IMR-90 (cell line): ENCODE measurements at regions not wholly inside any gene's neighbourhood (a gene's known extent, or its start where the extent isn't known, plus 50 kb on each side); places are given as distances from the start of the nearest gene placed in this dataset.

Experiments
- ATAC-seq: fragments of 200-7000 bp; cut with Tn5 transposase; 2 replicates; pipeline ENCODE4 v1.9.1; 2020; ENCODE audit warnings: low read depth, mild to moderate bottlenecking, moderate library complexity
- BruUV-seq: library from RNA; stranded (reverse); fragments of 400-500 nt; replicated peaks from 2 replicates; lab custom pipeline; 2021; lab: Mats Ljungman, UMichigan
- CTCF ChIA-PET: fragments of 300-600 bp; formaldehyde crosslinking; extraction: SDS; loops from one replicate; lab custom pipeline; 2021; ENCODE audit warnings: antibody characterized with exemption; lab: Yijun Ruan, JAX
- POLR2A ChIA-PET: fragments of 300-600 bp; sonication (Branson Sonifier 250); formaldehyde crosslinking; loops from one replicate; lab custom pipeline; 2022; ENCODE audit warnings: antibody characterized with exemption; ENCODE audit not compliant: unreplicated experiment; lab: Charles Lee
- DNase-seq: peaks from one replicate; pipeline ENCODE4 v3.0.0; 2013
- H2AFZ ChIP-seq: replicated peaks from 2 replicates; pipeline ENCODE3; 2013; ENCODE audit warnings: low read length, mild to moderate bottlenecking; ENCODE audit not compliant: poor library complexity
- H2AK5ac ChIP-seq: 2 replicates; pipeline ENCODE4 v1.6.1; 2013; ENCODE audit warnings: low read depth, low read length, inconsistent platforms
- H2AK9ac ChIP-seq: replicated peaks from 2 replicates; pipeline ENCODE3; 2013; ENCODE audit warnings: mild to moderate bottlenecking, low read depth, low read length, moderate library complexity; ENCODE audit not compliant: poor library complexity
- H2BK120ac ChIP-seq: 2 replicates; pipeline ENCODE4 v1.6.1; 2013; ENCODE audit warnings: low read depth, low read length, inconsistent platforms
- H2BK15ac ChIP-seq: 3 replicates; pipeline ENCODE4 v1.6.1; 2013; ENCODE audit warnings: low read depth, low read length, inconsistent platforms
- H2BK20ac ChIP-seq: 2 replicates; pipeline ENCODE4 v1.6.1; 2013; ENCODE audit warnings: low read depth, mild to moderate bottlenecking, inconsistent platforms, low read length, moderate library complexity
- H2BK5ac ChIP-seq: 2 replicates; pipeline ENCODE4 v1.6.1; 2013; ENCODE audit warnings: mild to moderate bottlenecking, low read depth, low read length, inconsistent platforms; ENCODE audit not compliant: poor library complexity, severe bottlenecking
- H3K14ac ChIP-seq: replicated peaks from 2 replicates; pipeline ENCODE4 v1.6.1; 2013; ENCODE audit warnings: low read depth, low read length, inconsistent platforms
- H3K18ac ChIP-seq: 2 replicates; pipeline ENCODE4 v1.6.1; 2013; ENCODE audit warnings: low read depth, low read length, control low read depth
- H3K23ac ChIP-seq: 2 replicates; pipeline ENCODE4 v1.6.1; 2013; ENCODE audit warnings: low read depth, low read length, inconsistent platforms
- H3K27ac ChIP-seq: 2 replicates; pipeline ENCODE4 v1.5.1; 2013; ENCODE audit warnings: mild to moderate bottlenecking, control low read depth, low read length; ENCODE audit not compliant: insufficient read depth
- H3K27me3 ChIP-seq: 2 replicates; pipeline ENCODE4 v1.6.1; 2013; ENCODE audit warnings: low read length; ENCODE audit not compliant: control insufficient read depth, insufficient read depth
- H3K36me3 ChIP-seq: 2 replicates; pipeline ENCODE4 v1.6.1; 2013; ENCODE audit warnings: low read length, mixed read lengths; ENCODE audit not compliant: control insufficient read depth, insufficient read depth
- H3K4ac ChIP-seq: 2 replicates; pipeline ENCODE4 v1.6.1; 2013; ENCODE audit warnings: low read depth, low read length, inconsistent platforms
- H3K4me1 ChIP-seq: 2 replicates; pipeline ENCODE4 v1.6.1; 2013; ENCODE audit warnings: low read length, mixed read lengths; ENCODE audit not compliant: control insufficient read depth, insufficient read depth
- H3K4me2 ChIP-seq: 2 replicates; pipeline ENCODE4 v1.6.1; 2013; ENCODE audit warnings: low read depth, mild to moderate bottlenecking, control low read depth, low read length, moderate library complexity
- H3K4me3 ChIP-seq: 2 replicates; pipeline ENCODE4 v1.5.1; 2013; ENCODE audit warnings: low read depth, mild to moderate bottlenecking, control low read depth, low read length, moderate library complexity; ENCODE audit not compliant: insufficient read depth
- H3K56ac ChIP-seq: 2 replicates; pipeline ENCODE4 v1.6.1; 2013; ENCODE audit warnings: low read length, inconsistent platforms; ENCODE audit not compliant: insufficient read depth; ENCODE audit errors: extremely low read depth
- H3K79me1 ChIP-seq, 2 experiments: 2 replicates each; pipeline ENCODE4 v1.6.1; 2013; ENCODE audit warnings: low read length in 2 of 2, inconsistent platforms in 1 of 2, low read depth in 1 of 2
- H3K9ac ChIP-seq: 2 replicates; pipeline ENCODE4 v1.6.1; 2013; ENCODE audit warnings: low read depth, low read length, control low read depth
- H3K9me1 ChIP-seq: 2 replicates; pipeline ENCODE4 v1.6.1; 2013; ENCODE audit warnings: low read length, inconsistent platforms; ENCODE audit not compliant: insufficient read depth
- H3K9me3 ChIP-seq: 2 replicates; pipeline ENCODE4 v1.6.1; 2013; ENCODE audit warnings: low read length; ENCODE audit not compliant: control insufficient read depth, insufficient read depth
- H4K20me1 ChIP-seq: 2 replicates; pipeline ENCODE4 v1.6.1; 2013; ENCODE audit warnings: low read length, inconsistent platforms; ENCODE audit not compliant: insufficient read depth
- H4K5ac ChIP-seq: 2 replicates; pipeline ENCODE4 v1.6.1; 2013; ENCODE audit warnings: mild to moderate bottlenecking, low read depth, low read length, control low read depth
- H4K8ac ChIP-seq, 2 experiments: 2 replicates each; pipeline ENCODE4 v1.6.1; 2013; ENCODE audit warnings: low read depth in 2 of 2, low read length in 2 of 2, control low read depth in 1 of 2, inconsistent platforms in 1 of 2
- H4K91ac ChIP-seq: 2 replicates; pipeline ENCODE4 v1.6.1; 2013; ENCODE audit warnings: low read depth, low read length, inconsistent platforms; ENCODE audit not compliant: insufficient read depth
- BHLHE40 ChIP-seq: fragments of 150-350 bp; IDR thresholded peaks from 2 replicates; pipeline ENCODE4 v1.6.1; 2016; ENCODE audit warnings: mild to moderate bottlenecking, low read depth, low read length
- MAZ ChIP-seq: IDR thresholded peaks from 2 replicates; pipeline ENCODE4 v1.6.1; 2012; ENCODE audit warnings: low read depth, mild to moderate bottlenecking, low read length, improper control_type of control experiment, moderate library complexity, borderline replicate concordance
- NFE2L2 ChIP-seq: fragments of 150-350 bp; IDR thresholded peaks from 2 replicates; pipeline ENCODE4 v1.6.1; 2016; ENCODE audit warnings: low read depth, mild to moderate bottlenecking, low read length
- POLR2A ChIP-seq: IDR thresholded peaks from 2 replicates; pipeline ENCODE4 v1.6.1; 2012; ENCODE audit warnings: mild to moderate bottlenecking, low read depth, low read length
- RAD21 ChIP-seq: IDR thresholded peaks from 2 replicates; pipeline ENCODE4 v1.6.1; 2012; ENCODE audit warnings: low read length, improper control_type of control experiment
- RCOR1 ChIP-seq: IDR thresholded peaks from 2 replicates; pipeline ENCODE4 v1.6.1; 2012; ENCODE audit warnings: mild to moderate bottlenecking, low read length, improper control_type of control experiment; ENCODE audit not compliant: insufficient replicate concordance
- RFX5 ChIP-seq: IDR thresholded peaks from 2 replicates; pipeline ENCODE4 v1.8.0; 2012; ENCODE audit warnings: low read depth, mild to moderate bottlenecking, low read length, moderate library complexity
- SMC3 ChIP-seq: fragments of 150-350 bp; IDR thresholded peaks from 2 replicates; pipeline ENCODE4 v1.6.1; 2016; ENCODE audit warnings: low read depth, mild to moderate bottlenecking, antibody characterized with exemption, low read length, moderate library complexity
- WGBS, 2 experiments: methylation state at CpG; one replicate each; pipeline versions ENCODE4 v1.1.5 to v1.1.7; 2013; ENCODE audit warnings: missing lambda C conversion rate in 2 of 2; ENCODE audit not compliant: insufficient read length in 1 of 2; ENCODE audit errors: extremely low coverage in 2 of 2; 5-methylcytosine and 5-hydroxymethylcytosine counted together
- dilution Hi-C: fragments of 300-500 bp; cut with HindIII; formaldehyde crosslinking; loops from one replicate; pipeline ENCODE4 v1.14.3; 2018; ENCODE audit warnings: low sequenced_read_pairs; ENCODE audit not compliant: unreplicated experiment
- in situ Hi-C: fragments of 300-500 bp; cut with MboI; formaldehyde crosslinking; loops from 3 replicates; pipeline ENCODE4 v1.14.3; 2019; ENCODE audit warnings: low sequenced_read_pairs, inconsistent platforms, mixed read lengths
- intact Hi-C: fragments of 100-400 bp; cut with micrococcal nuclease; formaldehyde crosslinking; loops from 2 replicates; pipeline ENCODE4 v1.10.0; 2022
- TF ChIP-seq, protein P1 (sequence below): fragments of 150-350 bp; IDR thresholded peaks from 2 replicates; pipeline ENCODE4 v1.6.1; 2016; ENCODE audit warnings: low read depth, mild to moderate bottlenecking, low read length, moderate library complexity, borderline replicate concordance
- TF ChIP-seq, protein P2 (sequence below): fragments of 150-350 bp; IDR thresholded peaks from 2 replicates; pipeline ENCODE4 v1.6.1; 2017; ENCODE audit warnings: mild to moderate bottlenecking, antibody characterized with exemption, low read length, low read depth

DNA sequence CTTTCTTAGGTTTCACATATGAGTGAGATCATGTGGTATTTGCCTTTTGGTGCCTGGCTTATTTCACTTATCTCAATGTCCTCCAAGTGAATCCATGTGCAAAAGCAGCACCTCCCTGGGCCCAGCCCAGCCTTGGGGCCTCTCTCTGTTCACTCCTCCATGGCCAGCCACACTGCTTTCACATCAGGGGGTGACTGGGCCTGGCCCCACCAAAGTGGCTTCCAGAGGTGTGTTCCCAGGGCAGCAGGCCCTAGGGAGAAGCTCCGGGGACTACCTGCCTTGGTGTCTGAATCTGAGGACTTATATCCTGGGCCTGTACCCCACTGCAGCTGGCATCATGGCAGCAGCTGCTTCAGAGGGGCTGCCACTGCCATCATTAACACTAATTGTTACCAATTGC is 829.9 kb upstream of the SLITRK5 start:
- no TSS peak for BruUV-seq
- no peak overlapping the region for H2AFZ ChIP-seq
- H3K4me1 ChIP-seq = no peaks in the 10 kb centered on the region
- H3K79me1 ChIP-seq = no peaks in the 10 kb centered on the region
- no CpG with 5 or more reads among the region's 1 CpG for WGBS, 2 experiments
- H3K27me3 ChIP-seq = no peaks in the 10 kb centered on the region
- H2AK5ac ChIP-seq = no peak overlapping the region
- H3K14ac ChIP-seq = no peak overlapping the region
- H3K9ac ChIP-seq = no peak overlapping the region
- H3K56ac ChIP-seq = no peak overlapping the region
- DNase-seq (no peak), ATAC-seq (no peak)
- no peak overlapping the region for H3K4ac ChIP-seq
- in situ Hi-C loops (no loop called here), dilution Hi-C loops (no loop called here), intact Hi-C loops (no loop called here)
- H3K27ac ChIP-seq = no peak overlapping the region
- no peak overlapping the region for H2BK20ac ChIP-seq
- H2BK120ac ChIP-seq = no peak overlapping the region
- H4K5ac ChIP-seq = no peak overlapping the region
- no peak overlapping the region for H3K4me3 ChIP-seq
- ChIA-PET CTCF (no interaction called here), POLR2A (no interaction called here)
- H4K91ac ChIP-seq = no peak overlapping the region
- H3K36me3 ChIP-seq = no peaks in the 10 kb centered on the region
- H4K8ac ChIP-seq = no peak overlapping the region
- no peaks in the 10 kb centered on the region for H4K20me1 ChIP-seq
- no peak overlapping the region for H3K23ac ChIP-seq
- H2BK5ac ChIP-seq = no peak overlapping the region
- H2BK15ac ChIP-seq = no peak overlapping the region
- no peak overlapping the region for H2AK9ac ChIP-seq
- no peak overlapping the region for H3K4me2 ChIP-seq
- TF ChIP-seq RAD21 (no peak), RFX5 (no peak), RCOR1 (no peak), NFE2L2 (no peak), MAZ (no peak), BHLHE40 (no peak), POLR2A (no peak), SMC3 (no peak)
- TF ChIP-seq, protein P1, sequence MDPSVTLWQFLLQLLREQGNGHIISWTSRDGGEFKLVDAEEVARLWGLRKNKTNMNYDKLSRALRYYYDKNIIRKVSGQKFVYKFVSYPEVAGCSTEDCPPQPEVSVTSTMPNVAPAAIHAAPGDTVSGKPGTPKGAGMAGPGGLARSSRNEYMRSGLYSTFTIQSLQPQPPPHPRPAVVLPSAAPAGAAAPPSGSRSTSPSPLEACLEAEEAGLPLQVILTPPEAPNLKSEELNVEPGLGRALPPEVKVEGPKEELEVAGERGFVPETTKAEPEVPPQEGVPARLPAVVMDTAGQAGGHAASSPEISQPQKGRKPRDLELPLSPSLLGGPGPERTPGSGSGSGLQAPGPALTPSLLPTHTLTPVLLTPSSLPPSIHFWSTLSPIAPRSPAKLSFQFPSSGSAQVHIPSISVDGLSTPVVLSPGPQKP = no peak
- TF ChIP-seq, protein P2, sequence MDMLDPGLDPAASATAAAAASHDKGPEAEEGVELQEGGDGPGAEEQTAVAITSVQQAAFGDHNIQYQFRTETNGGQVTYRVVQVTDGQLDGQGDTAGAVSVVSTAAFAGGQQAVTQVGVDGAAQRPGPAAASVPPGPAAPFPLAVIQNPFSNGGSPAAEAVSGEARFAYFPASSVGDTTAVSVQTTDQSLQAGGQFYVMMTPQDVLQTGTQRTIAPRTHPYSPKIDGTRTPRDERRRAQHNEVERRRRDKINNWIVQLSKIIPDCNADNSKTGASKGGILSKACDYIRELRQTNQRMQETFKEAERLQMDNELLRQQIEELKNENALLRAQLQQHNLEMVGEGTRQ = no peak
- no peaks in the 10 kb centered on the region for H3K9me1 ChIP-seq
- no peaks in the 10 kb centered on the region for H3K9me3 ChIP-seq
- H3K18ac ChIP-seq = no peak overlapping the region
